HEK293 (cell line): ENCODE measurements at regions not wholly inside any gene's neighbourhood (a gene's known extent, or its start where the extent isn't known, plus 50 kb on each side); places are given as distances from the start of the nearest gene placed in this dataset.

Source experiments
- CTCF ChIA-PET: fragments of 350-600 bp; formaldehyde crosslinking; extraction: SDS; loops from one replicate; lab custom pipeline; 2021; ENCODE audit warnings: antibody characterized with exemption; lab: Yijun Ruan, JAX
- POLR2A ChIA-PET: fragments of 300-600 bp; formaldehyde crosslinking; extraction: SDS; loops from one replicate; lab custom pipeline; 2020; ENCODE audit warnings: antibody characterized with exemption, inconsistent platforms; lab: Yijun Ruan, JAX
- H3K27ac ChIP-seq: fragments of 200-500 bp; sonication (Bioruptor generic); 2 replicates; pipeline ENCODE4 v1.5.1; 2014; ENCODE audit warnings: low read depth, low read length, control low read depth, inconsistent platforms; ENCODE audit errors: extremely low read depth
- H3K36me3 ChIP-seq, 2 experiments: fragments of 200-500 bp in 1 of 2; sonication (Bioruptor generic) in 1 of 2; 1 replicate in 1 of 2; 2 replicates in 1 of 2; pipeline ENCODE4 v1.5.1; 2014 to 2017; ENCODE audit warnings: inconsistent platforms in 2 of 2, low read length in 2 of 2; ENCODE audit not compliant: control insufficient read depth in 2 of 2, insufficient read depth in 1 of 2
- H3K4me1 ChIP-seq: fragments of 200-500 bp; sonication (Bioruptor generic); 2 replicates; pipeline ENCODE4 v1.5.1; 2014; ENCODE audit warnings: mild to moderate bottlenecking, low read length, inconsistent platforms; ENCODE audit not compliant: control insufficient read depth, insufficient read depth
- H3K4me3 ChIP-seq: 2 replicates; pipeline ENCODE4 v1.5.1; 2011; ENCODE audit warnings: low read depth, mild to moderate bottlenecking, control low read depth, low read length, moderate library complexity
- H3K9me3 ChIP-seq: fragments of 200-500 bp; sonication (Bioruptor generic); 2 replicates; pipeline ENCODE4 v1.5.1; 2014; ENCODE audit warnings: low read depth, low read length, inconsistent platforms; ENCODE audit not compliant: control insufficient read depth, insufficient read depth
- GLIS1 ChIP-seq: fragments of 450-650 bp; formaldehyde crosslinking; IDR thresholded peaks from 2 replicates; pipeline ENCODE4 v1.5.1; 2016; ENCODE audit warnings: missing biosample characterization, missing genetic modification characterization
- GLIS2 ChIP-seq: fragments of 450-650 bp; formaldehyde crosslinking; IDR thresholded peaks from 2 replicates; pipeline ENCODE4 v1.5.1; 2016; ENCODE audit warnings: missing biosample characterization, missing genetic modification characterization
- SETDB1 ChIP-seq: IDR thresholded peaks from one replicate; pipeline ENCODE4 v1.6.1; 2017; ENCODE audit warnings: mild to moderate bottlenecking, low read length, moderate library complexity, mixed read lengths; ENCODE audit not compliant: insufficient read length
- ZNF112 ChIP-seq: fragments of 450-650 bp; formaldehyde crosslinking; IDR thresholded peaks from 2 replicates; pipeline ENCODE4 v1.5.0; 2017; ENCODE audit warnings: missing biosample characterization, missing genetic modification characterization
- ZNF114 ChIP-seq: fragments of 450-650 bp; formaldehyde crosslinking; IDR thresholded peaks from 2 replicates; pipeline ENCODE4 v1.5.0; 2017; ENCODE audit warnings: missing biosample characterization, missing genetic modification characterization
- ZNF138 ChIP-seq: fragments of 450-650 bp; formaldehyde crosslinking; IDR thresholded peaks from 2 replicates; pipeline ENCODE4 v1.5.1; 2016; ENCODE audit warnings: missing biosample characterization, missing genetic modification characterization, borderline replicate concordance
- ZNF202 ChIP-seq: fragments of 450-650 bp; formaldehyde crosslinking; IDR thresholded peaks from 2 replicates; pipeline ENCODE4 v1.5.1; 2016; ENCODE audit warnings: missing biosample characterization, missing genetic modification characterization, borderline replicate concordance
- ZNF23 ChIP-seq: fragments of 450-650 bp; formaldehyde crosslinking; IDR thresholded peaks from 2 replicates; pipeline ENCODE4 v1.5.1; 2016; ENCODE audit warnings: missing biosample characterization, missing genetic modification characterization, borderline replicate concordance
- ZNF24 ChIP-seq: fragments of 450-650 bp; formaldehyde crosslinking; IDR thresholded peaks from 2 replicates; pipeline ENCODE4 v1.5.1; 2016; ENCODE audit warnings: missing biosample characterization, missing genetic modification characterization
- ZNF266 ChIP-seq: fragments of 450-650 bp; formaldehyde crosslinking; IDR thresholded peaks from 2 replicates; pipeline ENCODE4 v1.5.1; 2016; ENCODE audit warnings: missing biosample characterization, missing genetic modification characterization, low read depth
- ZNF292 ChIP-seq: fragments of 450-650 bp; formaldehyde crosslinking; IDR thresholded peaks from 2 replicates; pipeline ENCODE4 v1.5.1; 2016; ENCODE audit warnings: low read depth, missing biosample characterization, missing genetic modification characterization, borderline replicate concordance
- ZNF335 ChIP-seq: fragments of 450-650 bp; formaldehyde crosslinking; conservative IDR thresholded peaks from 2 replicates; pipeline ENCODE4 v1.5.1; 2016; ENCODE audit warnings: missing biosample characterization, missing genetic modification characterization
- ZNF529 ChIP-seq: fragments of 450-650 bp; formaldehyde crosslinking; IDR thresholded peaks from 2 replicates; pipeline ENCODE4 v1.5.1; 2017; ENCODE audit warnings: missing genetic modification characterization, missing biosample characterization; ENCODE audit not compliant: insufficient replicate concordance
- ZNF558 ChIP-seq: fragments of 450-650 bp; formaldehyde crosslinking; IDR thresholded peaks from 2 replicates; pipeline ENCODE4 v1.5.1; 2016; ENCODE audit warnings: missing biosample characterization, missing genetic modification characterization
- ZNF600 ChIP-seq: fragments of 450-650 bp; formaldehyde crosslinking; IDR thresholded peaks from 2 replicates; pipeline ENCODE4 v1.5.1; 2016; ENCODE audit warnings: missing biosample characterization, missing genetic modification characterization
- ZNF626 ChIP-seq: fragments of 450-650 bp; sonication (Bioruptor Pico); formaldehyde crosslinking; IDR thresholded peaks from 2 replicates; pipeline ENCODE4 v1.5.1; 2018; ENCODE audit warnings: missing biosample characterization, missing genetic modification characterization, inconsistent platforms
- ZNF785 ChIP-seq: fragments of 450-650 bp; formaldehyde crosslinking; IDR thresholded peaks from 2 replicates; pipeline ENCODE4 v1.5.1; 2016; ENCODE audit warnings: missing biosample characterization, missing genetic modification characterization
- TF ChIP-seq, protein P1 (sequence below): fragments of 450-650 bp; formaldehyde crosslinking; IDR thresholded peaks from 2 replicates; pipeline ENCODE4 v1.5.1; 2016; ENCODE audit warnings: missing biosample characterization, missing genetic modification characterization
- TF ChIP-seq, protein P2 (sequence below): fragments of 450-650 bp; formaldehyde crosslinking; IDR thresholded peaks from 2 replicates; pipeline ENCODE4 v1.5.1; 2016; ENCODE audit warnings: missing biosample characterization, missing genetic modification characterization
- TF ChIP-seq, protein P3 (sequence below): fragments of 450-650 bp; formaldehyde crosslinking; IDR thresholded peaks from 2 replicates; pipeline ENCODE4 v1.5.1; 2016; ENCODE audit warnings: missing biosample characterization, missing genetic modification characterization
- TF ChIP-seq, protein P4 (sequence below): fragments of 450-650 bp; formaldehyde crosslinking; IDR thresholded peaks from 2 replicates; pipeline ENCODE4 v1.5.1; 2017; ENCODE audit warnings: missing biosample characterization, missing genetic modification characterization
- TF ChIP-seq, protein P5 (sequence below): fragments of 450-650 bp; formaldehyde crosslinking; IDR thresholded peaks from 2 replicates; pipeline ENCODE4 v1.5.1; 2016; ENCODE audit warnings: missing biosample characterization, missing genetic modification characterization, low read depth

DNA sequence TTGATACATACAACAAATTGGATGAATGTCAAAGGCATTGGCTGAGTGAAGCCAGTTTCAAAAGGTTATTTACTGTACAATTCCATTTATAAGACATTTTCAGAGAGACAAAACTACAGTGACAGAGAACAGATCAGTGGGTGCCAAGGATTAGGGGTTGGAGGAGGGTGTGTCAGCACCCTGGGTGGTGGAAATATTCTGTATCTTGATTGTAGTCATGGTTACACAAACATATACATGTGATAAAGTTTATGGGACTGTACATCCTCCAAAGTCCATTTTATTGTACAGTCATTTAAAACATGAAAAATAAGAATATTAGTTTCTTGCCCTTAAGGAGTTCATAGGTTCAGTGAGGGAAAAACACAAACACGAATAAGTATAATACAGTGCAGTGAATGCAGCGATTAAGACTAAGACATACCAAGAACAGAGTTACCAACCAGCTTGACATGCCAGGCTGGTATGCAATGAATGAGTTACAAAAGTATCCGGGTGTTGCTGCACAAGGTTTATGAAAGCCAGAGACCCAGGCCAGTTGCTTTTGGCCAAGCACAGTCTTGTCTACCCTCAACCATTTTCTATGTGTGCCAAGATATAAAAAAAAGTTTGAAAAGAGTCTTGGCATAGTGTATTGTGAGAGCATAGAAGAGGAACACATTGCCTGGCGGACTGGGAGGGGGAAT lies 123.6 kb downstream of the MSL3 start (continued):
- TF ChIP-seq ZNF24 (tag by site-specific recombination): no peak
- TF ChIP-seq ZNF529 (tag by site-specific recombination): no peak
- TF ChIP-seq SETDB1: no peak

DNA sequence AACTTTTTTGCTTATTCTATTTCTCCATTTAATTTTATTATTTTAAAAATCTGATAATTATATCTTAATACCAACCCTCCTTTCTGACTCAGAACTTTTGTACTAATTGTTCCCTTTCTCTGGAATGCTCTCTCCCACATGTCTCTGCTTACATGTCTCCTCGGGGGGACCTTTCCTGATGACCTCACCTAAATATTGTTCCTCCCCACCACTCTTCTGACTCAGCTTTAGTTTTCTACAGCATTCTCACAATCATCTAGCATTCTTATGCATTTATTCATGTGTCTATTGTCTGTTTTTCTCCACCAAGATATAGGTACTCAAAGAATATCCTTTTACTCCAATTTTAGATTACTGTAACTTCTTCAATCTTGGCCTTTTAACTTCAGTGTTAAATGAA lies 128.7 kb downstream of the MSL3 start:
- Histone ChIP-seq H3K9me3 (no peaks in the 10 kb centered on the region), H3K4me3 (no peak overlapping the region), H3K36me3 (no peaks in the 10 kb centered on the region), H3K27ac (no peak overlapping the region), H3K4me1 (no peaks in the 10 kb centered on the region)
- TF ChIP-seq ZNF202 (tag by site-specific recombination) (no peak), GLIS1 (tag by site-specific recombination) (no peak), GLIS2 (tag by site-specific recombination) (no peak), ZNF138 (tag by site-specific recombination) (no peak), ZNF266 (tag by site-specific recombination) (no peak), ZNF600 (tag by site-specific recombination) (no peak), ZNF785 (no peak), ZNF112 (tag by site-specific recombination) (no peak), ZNF23 (tag by site-specific recombination) (no peak)
- TF ChIP-seq, protein P1, sequence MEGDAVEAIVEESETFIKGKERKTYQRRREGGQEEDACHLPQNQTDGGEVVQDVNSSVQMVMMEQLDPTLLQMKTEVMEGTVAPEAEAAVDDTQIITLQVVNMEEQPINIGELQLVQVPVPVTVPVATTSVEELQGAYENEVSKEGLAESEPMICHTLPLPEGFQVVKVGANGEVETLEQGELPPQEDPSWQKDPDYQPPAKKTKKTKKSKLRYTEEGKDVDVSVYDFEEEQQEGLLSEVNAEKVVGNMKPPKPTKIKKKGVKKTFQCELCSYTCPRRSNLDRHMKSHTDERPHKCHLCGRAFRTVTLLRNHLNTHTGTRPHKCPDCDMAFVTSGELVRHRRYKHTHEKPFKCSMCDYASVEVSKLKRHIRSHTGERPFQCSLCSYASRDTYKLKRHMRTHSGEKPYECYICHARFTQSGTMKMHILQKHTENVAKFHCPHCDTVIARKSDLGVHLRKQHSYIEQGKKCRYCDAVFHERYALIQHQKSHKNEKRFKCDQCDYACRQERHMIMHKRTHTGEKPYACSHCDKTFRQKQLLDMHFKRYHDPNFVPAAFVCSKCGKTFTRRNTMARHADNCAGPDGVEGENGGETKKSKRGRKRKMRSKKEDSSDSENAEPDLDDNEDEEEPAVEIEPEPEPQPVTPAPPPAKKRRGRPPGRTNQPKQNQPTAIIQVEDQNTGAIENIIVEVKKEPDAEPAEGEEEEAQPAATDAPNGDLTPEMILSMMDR: no peak
- TF ChIP-seq, protein P2, sequence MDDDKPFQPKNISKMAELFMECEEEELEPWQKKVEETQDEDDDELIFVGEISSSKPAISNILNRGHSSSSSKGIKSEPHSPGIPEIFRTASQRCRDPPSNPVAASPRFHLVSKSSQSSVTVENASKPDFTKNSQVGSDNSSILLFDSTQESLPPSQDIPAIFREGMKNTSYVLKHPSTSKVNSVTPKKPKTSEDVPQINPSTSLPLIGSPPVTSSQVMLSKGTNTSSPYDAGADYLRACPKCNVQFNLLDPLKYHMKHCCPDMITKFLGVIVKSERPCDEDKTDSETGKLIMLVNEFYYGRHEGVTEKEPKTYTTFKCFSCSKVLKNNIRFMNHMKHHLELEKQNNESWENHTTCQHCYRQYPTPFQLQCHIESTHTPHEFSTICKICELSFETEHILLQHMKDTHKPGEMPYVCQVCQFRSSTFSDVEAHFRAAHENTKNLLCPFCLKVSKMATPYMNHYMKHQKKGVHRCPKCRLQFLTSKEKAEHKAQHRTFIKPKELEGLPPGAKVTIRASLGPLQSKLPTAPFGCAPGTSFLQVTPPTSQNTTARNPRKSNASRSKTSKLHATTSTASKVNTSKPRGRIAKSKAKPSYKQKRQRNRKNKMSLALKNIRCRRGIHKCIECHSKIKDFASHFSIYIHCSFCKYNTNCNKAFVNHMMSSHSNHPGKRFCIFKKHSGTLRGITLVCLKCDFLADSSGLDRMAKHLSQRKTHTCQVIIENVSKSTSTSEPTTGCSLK (tag by site-specific recombination): no peak
- POLR2A ChIA-PET: no interaction called here
- CTCF ChIA-PET: no interaction called here

DNA sequence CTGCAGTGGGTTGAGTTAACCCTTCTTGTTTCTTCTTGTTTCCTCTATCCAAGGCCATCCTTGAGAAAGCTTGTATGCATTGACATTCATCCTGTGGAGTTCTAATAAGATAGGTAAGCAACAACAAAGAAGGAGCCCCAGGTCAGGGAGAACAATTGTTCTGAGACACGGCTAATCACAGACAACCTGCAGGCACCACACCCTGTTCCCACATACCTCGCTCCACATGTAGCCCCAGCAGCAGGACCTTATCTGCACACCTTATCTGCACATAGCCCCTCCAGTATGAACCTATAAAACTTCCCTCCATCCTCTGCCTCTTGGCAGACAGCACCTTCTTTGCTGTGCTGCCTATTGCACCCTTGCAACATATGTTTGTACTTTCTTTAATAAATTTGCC lies 129.1 kb downstream of the MSL3 start:
- CTCF ChIA-PET: no interaction called here
- POLR2A ChIA-PET: no interaction called here
- no peaks in the 10 kb centered on the region for H3K4me1 ChIP-seq
- H3K36me3 ChIP-seq: no peaks in the 10 kb centered on the region
- H3K27ac ChIP-seq: no peak overlapping the region
- H3K9me3 ChIP-seq: no peaks in the 10 kb centered on the region
- no peak for TF ChIP-seq ZNF558 (tag by site-specific recombination)
- no peak for TF ChIP-seq ZNF335 (tag by site-specific recombination)
- no peak for TF ChIP-seq ZNF292 (tag by site-specific recombination)
- TF ChIP-seq, protein P3, sequence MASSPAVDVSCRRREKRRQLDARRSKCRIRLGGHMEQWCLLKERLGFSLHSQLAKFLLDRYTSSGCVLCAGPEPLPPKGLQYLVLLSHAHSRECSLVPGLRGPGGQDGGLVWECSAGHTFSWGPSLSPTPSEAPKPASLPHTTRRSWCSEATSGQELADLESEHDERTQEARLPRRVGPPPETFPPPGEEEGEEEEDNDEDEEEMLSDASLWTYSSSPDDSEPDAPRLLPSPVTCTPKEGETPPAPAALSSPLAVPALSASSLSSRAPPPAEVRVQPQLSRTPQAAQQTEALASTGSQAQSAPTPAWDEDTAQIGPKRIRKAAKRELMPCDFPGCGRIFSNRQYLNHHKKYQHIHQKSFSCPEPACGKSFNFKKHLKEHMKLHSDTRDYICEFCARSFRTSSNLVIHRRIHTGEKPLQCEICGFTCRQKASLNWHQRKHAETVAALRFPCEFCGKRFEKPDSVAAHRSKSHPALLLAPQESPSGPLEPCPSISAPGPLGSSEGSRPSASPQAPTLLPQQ (tag by site-specific recombination): no peak
- TF ChIP-seq, protein P4, sequence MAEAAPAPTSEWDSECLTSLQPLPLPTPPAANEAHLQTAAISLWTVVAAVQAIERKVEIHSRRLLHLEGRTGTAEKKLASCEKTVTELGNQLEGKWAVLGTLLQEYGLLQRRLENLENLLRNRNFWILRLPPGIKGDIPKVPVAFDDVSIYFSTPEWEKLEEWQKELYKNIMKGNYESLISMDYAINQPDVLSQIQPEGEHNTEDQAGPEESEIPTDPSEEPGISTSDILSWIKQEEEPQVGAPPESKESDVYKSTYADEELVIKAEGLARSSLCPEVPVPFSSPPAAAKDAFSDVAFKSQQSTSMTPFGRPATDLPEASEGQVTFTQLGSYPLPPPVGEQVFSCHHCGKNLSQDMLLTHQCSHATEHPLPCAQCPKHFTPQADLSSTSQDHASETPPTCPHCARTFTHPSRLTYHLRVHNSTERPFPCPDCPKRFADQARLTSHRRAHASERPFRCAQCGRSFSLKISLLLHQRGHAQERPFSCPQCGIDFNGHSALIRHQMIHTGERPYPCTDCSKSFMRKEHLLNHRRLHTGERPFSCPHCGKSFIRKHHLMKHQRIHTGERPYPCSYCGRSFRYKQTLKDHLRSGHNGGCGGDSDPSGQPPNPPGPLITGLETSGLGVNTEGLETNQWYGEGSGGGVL (tag by site-specific recombination): no peak
- no peak for TF ChIP-seq ZNF626
- TF ChIP-seq, protein P5, sequence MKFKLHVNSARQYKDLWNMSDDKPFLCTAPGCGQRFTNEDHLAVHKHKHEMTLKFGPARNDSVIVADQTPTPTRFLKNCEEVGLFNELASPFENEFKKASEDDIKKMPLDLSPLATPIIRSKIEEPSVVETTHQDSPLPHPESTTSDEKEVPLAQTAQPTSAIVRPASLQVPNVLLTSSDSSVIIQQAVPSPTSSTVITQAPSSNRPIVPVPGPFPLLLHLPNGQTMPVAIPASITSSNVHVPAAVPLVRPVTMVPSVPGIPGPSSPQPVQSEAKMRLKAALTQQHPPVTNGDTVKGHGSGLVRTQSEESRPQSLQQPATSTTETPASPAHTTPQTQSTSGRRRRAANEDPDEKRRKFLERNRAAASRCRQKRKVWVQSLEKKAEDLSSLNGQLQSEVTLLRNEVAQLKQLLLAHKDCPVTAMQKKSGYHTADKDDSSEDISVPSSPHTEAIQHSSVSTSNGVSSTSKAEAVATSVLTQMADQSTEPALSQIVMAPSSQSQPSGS (tag by site-specific recombination): no peak
- TF ChIP-seq ZNF112 (tag by site-specific recombination): no peak
- no peak for TF ChIP-seq ZNF114 (tag by site-specific recombination)
- no peak overlapping the region for H3K4me3 ChIP-seq
